GM19025 (cell line): ENCODE measurements at regions not wholly inside any gene's neighbourhood (a gene's known extent, or its start where the extent isn't known, plus 50 kb on each side); places are given as distances from the start of the nearest gene placed in this dataset.
"Not testable (repeated sequence)": the region's sequence is repeated elsewhere in the genome, so short reads cannot be mapped to it uniquely, and the experiment has no call there.

ENCODE experiments used
- ATAC-seq: cut with Tn5 transposase; IDR thresholded peaks from one replicate; pipeline ENCODE4 v1.9.1; 2021; ENCODE audit warnings: mild to moderate bottlenecking, low read depth, moderate library complexity; ENCODE audit not compliant: unreplicated experiment

DNA sequence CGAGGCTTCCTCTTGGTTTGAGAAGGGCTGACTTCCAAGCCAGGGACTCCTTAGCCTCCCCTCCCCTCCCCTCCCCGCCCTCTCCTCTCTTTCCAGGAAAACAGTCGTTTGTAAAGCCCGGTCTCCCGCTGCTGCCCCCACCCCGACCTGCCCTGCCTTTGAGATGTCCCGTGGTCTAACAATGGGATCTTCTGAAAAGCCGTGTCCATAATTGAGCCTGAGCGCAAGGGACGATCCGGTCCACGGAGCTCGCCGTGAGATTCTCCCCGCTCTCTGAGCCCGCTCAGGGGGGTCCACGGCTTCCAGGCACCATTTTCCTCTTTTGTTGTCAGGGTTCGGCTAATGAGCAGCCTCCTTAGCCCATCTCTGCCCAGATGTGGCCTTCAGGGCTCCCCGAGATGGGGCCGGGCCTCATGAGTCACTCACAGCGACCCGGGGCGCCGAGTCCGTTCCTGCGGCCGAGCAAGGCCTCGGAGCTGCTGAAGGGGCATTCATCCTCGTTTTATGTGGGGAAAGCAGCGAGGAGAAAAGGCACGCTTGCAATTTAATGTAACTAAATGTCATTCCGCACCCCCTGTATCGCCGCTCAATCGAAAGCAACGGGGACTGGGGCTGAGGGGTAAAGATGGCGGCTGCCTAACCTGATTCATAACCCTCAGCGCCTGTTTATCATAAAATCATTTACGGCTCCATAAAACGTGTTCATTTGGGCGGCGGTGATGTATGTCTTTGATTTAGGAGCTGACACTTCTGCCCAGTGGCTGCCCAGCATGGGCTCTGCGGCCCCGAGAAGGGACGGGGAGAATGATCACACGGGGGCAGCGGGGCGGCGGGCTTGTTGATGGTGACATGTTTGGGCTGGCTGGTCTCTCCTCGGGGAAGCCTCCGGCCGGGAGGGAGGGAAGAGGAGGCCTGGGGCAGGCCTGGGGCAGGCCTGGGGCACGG is 232.6 kb upstream of the C1orf174 start:
- ATAC-seq: no peak

- no peak for ATAC-seq
These were observed 233.3 kb upstream of the C1orf174 start for GRCh38 chr1:4133297-4133938.

DNA sequence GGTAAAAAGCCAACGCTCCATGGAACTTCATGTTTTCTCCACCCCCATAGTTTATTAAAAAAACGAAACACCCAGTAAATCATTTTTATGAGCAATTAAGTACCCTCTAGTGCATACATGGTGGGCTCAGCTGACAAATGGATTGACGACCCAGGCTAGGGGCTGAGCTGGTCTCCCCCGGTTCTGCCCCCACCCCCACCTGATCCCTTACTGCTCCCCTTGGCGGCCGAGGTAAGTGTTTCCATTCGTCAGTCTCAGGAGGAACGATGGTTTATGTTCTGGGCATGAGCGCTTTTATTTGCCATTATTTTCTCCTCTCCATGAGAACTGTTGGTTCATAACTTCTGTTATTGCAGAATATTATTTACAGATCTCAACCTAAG is 233.9 kb upstream of the C1orf174 start:
- no peak for ATAC-seq

DNA sequence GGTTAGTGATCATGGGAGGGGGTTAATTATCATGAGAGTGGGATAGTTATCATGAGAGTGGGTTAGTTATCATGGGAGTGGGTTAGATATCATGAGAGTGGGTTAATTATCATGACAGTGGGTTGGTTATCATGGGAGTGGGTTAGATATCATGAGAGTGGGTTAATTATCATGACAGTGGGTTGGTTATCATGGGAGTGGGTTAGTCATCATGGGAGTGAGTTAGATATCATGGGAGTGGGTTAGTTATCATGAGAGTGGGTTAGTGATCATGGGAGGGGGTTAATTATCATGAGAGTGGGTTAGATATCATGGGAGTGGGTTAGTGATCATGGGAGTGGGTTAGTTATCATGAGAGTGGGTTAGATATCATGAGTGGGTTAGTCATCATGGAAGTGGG is 235.8 kb upstream of the C1orf174 start:
- not testable (repeated sequence) for ATAC-seq

DNA sequence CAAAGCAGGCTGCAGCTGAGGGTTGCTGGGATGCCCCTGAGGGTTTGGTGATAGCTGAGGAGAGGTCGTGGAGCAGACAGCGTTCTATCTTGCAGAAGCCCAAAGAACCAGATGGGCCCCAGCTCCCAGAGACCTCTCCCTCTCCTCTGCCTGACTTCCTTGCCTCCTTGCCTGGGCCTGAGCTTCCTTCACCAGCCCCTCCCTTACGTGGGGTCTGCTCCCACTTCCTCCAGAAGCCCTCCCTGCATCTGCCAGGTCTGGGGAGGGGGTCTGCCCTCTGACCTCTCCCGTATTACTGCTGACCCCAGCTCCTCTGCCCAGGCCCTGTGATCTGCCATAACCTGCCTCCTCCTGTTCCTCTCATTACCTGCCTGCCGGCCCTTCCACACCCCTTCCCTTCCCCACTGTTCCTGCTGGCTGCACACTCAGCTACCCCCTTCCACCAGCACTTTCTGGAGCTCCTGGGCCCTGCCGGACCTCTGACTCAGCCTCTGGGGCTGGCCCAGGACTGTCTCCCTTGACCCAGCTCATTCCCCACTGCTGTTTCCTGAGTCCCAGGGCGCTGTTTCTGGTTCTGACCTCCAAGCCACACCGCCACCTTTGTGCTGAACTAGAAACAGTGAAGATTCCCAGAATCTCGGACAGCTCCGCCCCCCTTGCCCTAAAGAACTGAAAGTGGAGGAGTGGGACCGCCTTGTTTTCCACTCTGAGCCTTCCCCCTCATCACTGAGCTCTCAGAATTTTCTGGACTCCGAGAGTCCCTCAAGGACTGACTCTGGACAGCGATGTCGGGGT is 237.7 kb upstream of the C1orf174 start:
- ATAC-seq: no peak

- ATAC-seq: no peak
These were observed 239.6 kb upstream of the C1orf174 start for GRCh38 chr1:4139646-4140045.

- ATAC-seq: no peak
These were observed 240.2 kb upstream of the C1orf174 start for GRCh38 chr1:4140241-4140640.

DNA sequence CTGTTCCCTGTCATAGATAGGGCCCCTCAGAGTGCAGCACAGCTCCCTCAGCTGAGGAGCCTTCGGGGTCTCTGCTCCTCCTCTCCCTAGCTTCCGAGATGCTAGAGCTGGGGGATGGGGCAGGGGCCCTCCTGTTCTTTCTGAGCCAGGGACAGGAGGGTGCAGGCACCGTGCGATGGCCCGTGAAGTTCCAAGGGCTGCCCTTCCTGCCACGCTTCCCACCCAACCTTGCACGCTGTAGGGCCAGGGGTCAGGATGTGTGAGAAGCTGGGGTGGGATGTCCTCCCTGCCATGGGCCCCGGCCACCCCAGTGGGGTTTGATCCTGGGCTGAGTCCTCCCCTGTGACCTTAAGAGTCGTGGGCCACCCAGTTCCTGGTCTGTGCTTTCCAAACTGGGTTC is 240.7 kb upstream of the C1orf174 start:
- ATAC-seq: no peak

DNA sequence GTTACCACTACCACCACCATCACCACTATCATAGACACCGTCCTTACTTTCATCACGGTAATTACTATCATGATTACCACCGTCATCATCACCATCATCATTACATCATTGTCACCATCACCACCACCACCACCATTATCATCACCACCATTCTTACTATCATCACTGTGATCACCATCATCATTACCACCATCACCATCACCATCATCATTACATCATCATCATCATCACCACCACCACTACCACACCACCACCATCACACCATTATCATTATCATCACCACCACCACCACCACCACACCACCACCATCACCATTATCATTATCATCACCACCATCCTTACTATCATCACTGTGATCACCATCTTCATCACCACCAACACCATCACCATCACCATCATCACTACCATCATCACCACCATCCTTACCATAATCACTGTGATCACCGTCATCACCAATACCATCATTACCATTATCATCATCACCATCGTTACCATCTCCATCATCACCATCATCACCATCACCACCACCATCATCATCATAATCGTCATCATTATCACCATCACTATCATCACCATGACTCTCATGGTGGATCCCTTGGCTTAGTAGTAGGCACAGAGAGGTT is 244.4 kb upstream of the C1orf174 start:
- no peak for ATAC-seq

DNA sequence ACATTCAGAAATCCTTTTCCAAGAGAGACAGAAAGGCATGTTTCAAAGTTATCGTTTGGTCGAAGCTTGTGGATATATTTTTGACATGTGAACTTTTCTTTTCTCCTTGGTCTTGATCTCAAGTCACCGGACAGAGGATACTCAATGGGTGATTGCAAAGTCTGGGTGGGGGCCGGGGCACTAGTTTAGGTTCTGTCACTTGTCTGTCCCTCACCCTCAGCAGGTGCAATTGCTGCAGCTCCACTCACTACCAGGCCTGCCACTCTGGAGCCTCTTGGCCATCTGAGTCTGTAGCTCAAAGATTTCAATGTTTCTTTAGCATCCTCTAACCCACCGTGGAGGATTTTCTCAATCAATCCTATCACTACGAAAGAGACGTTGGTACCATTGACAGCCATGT is 246.0 kb upstream of the C1orf174 start:
- no peak for ATAC-seq

DNA sequence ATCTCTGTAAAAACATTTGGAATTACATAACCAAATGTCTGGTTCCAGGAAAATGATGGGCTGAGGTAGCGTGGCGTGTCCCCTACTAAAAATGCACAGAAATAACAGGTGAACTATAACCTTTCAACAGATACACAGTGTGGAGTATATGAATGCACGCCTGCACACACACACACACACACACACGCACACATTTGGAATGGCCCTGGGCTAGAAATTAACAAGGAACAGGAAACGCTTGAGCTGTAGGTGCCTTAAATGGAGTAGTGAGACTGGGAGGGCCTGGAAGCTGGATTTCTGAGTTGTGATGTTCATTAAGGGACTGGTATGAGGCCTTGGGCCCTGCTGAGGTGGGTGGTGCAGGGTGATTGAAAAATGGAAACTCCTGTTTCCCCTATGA is 246.5 kb upstream of the C1orf174 start:
- ATAC-seq: no peak

DNA sequence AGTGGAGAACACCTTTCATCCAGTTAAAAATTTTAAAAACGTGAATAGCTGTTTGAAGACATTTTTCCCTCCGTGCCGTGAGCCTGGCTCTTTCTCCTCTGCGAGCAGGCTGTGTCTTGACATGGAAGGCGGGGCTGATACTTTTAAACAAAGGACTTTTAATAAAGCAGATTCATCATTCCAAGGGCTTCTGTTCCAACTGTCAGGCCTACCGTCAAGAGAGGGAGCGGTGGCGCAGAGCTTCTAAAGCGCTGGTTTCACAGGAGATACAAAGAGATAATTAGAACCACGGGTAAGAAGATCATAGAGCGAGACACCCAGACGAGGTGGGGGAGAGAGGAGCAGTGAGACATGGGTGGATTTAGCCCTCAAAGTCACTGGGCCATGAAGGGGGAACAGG is 247.4 kb upstream of the C1orf174 start:
- no peak for ATAC-seq

DNA sequence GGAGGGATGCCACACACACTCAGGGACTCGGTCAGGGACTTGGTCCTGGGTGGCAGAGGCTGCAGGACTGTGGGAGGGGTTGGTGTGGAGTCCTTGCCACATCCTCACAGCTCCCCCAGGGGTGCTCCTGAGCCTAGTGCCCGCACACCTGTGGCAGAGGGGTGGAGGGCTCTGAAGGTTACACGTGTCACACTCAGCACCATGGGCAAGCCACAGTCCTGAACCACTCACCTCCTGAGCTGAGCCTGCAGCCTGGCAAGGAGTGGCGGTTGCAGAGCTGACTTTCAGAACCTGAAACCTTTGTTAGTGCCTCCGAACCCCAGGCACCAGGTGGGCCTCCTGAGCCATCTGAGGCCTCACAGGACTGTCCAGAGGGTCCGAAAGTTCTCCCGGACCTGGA is 249.2 kb upstream of the C1orf174 start:
- no peak for ATAC-seq

DNA sequence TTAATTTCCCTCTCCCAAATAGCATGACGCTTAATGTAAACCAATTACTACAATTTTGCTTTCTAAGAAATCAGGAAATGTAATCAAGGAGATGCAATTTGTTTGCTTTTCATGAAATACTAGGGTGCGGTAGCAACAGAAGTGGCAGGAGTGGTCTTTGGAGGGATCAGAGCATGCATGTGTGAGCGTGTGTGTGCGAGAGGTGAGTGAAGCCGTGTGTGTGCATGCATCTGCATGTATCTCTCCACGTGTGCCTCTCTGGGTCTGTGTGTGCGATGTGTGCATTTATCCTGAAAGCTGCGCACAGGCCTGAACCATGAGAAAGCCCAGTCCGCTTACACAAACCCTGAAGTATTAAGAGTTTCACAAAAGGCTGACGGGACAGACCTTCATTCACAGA is 249.8 kb upstream of the C1orf174 start:
- no peak for ATAC-seq

GRCh38 chr1:4150262-4150661 is 250.2 kb upstream of the C1orf174 start:
- ATAC-seq: no peak

DNA sequence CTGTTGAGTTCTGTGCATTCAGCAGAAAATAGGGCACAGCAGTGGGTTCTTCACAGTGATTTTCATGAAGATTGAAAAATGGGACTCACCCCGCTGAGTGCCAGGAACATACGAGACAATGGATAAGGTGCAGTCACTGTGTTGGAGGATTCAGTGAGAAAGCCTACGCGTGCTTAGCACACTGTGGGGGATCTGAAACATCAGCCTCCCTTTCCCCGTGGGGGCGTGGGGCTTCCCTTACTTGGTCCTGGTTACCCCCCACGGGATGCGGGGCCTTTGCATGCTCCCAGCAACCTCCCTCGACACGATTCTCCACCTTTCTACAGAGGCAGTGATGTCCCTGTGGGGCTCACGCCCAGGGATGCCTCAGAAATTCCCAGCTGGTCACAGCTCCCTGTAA is 252.2 kb upstream of the C1orf174 start:
- ATAC-seq: no peak

DNA sequence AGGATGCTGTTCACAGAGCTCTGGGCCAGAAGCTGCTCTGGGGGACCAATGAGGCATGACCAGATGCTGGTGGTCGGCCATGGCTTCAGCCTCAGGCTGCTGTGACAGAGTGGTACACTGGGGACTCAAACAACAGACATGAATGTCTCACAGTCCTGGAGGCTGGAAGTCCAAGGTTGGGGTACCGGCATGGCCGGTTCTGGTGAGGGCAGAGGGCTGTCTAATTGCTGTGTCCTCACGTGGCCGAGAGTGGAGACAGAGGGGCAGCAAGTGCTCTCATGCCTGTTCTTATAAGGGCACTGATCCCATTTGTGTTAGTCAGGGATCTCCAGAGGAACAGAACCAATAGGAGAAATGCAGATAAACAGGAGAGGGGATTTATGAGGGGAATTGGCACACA is 253.5 kb upstream of the C1orf174 start:
- ATAC-seq: no peak

DNA sequence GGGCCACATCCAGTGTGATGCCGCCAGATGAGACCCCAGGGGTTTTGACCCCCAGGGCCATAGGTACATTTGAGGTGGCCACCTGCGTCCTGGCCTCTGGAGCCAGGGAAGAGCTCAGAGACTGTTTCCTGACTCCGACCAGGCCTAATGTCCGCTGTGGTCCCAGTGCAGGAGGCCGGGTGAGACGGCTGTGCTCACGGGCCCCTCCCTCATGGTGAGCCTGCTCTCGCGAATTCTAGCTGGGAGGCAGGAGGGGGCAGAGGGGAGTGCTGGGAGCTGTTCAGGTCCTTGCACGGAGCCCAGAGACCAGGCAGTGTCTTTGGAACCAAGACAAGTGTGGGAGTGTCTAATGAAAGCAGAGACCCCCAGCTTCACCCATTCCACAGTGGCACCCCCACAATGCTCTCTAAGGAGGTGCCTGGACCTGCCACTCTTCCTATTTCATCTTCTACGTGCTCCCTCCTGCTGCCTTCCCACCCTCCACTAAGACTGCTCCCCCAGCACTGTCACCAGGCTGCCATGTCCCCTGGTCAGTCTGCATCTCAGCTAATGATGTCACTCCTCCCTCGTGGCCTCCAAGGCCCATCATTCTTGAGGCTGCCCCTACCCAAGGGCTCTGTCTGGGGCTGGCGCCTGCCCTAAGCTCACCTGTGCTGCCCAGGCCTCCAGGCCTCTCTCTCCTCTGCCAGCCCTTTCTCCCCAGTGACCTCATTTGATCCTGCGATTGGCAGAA is 256.3 kb upstream of the C1orf174 start:
- no peak for ATAC-seq

GRCh38 chr1:4160181-4160580 is 260.1 kb upstream of the C1orf174 start:
- ATAC-seq: no peak

DNA sequence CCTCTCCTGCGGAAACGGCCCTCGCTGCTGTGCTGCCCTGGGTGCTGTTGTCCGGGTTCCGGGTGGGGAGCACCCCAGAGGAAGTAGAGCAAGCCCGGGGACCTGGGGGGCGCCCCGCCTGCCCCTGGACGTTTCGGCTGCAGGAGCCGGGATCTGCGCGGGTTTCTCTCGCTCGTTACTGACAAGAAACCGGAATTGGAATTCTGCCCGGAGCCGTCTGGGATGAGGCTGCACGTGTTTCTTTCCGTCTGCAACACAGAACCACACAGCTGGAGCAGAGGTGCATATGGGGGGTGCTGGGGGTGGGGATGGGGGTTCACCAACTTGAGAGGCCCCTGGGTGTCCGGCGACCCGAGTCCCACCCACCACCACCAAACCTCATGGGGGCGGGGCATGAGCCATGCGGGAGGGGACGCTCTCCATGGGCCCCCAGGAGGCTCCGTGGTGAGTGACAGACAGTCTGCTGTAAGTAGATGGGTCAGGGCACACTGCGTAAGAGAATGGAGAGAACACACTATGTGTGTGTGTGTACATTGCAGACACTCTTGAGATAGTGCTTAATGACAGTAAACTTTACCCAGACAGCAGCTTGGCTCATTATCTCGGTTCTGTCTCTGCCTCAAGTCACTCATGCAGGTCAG is 261.4 kb upstream of the C1orf174 start:
- no peak for ATAC-seq
